ENCODE measurements at regions not wholly inside any gene's neighbourhood (a gene's known extent, or its start where the extent isn't known, plus 50 kb on each side); places are given as distances from the start of the nearest gene placed in this dataset.

GRCh38 chr2:117523711-117524238 lies 290.7 kb upstream of the DDX18 start:
- Histone ChIP-seq H3K56ac (ENCODE audit: extremely low read depth, insufficient read depth, low read length) (no peak overlapping the region), H3K27ac (ENCODE audit: insufficient read depth, low read length) (no peak overlapping the region), H3K27me3 (ENCODE audit: control insufficient read depth, insufficient read depth, low read length) (no peaks in the 10 kb centered on the region), H4K8ac (ENCODE audit: low read depth in 2 of 2, low read length in 2 of 2) (no peak overlapping the region), H3K9ac (ENCODE audit: low read depth, low read length) (no peak overlapping the region), H2AK9ac (replicated peaks; ENCODE audit: low read depth, low read length, poor library complexity) (no peak overlapping the region), H2BK15ac (ENCODE audit: low read depth, low read length) (no peak overlapping the region), H3K36me3 (ENCODE audit: control insufficient read depth, insufficient read depth, low read length) (no peaks in the 10 kb centered on the region), H3K4ac (ENCODE audit: low read depth, low read length) (no peak overlapping the region), H2AFZ (replicated peaks; ENCODE audit: low read length, poor library complexity) (no peak overlapping the region), H3K9me1 (ENCODE audit: insufficient read depth, low read length) (no peaks in the 10 kb centered on the region), H3K79me1 (ENCODE audit: low read depth in 1 of 2, low read length in 2 of 2) (no peaks in the 10 kb centered on the region), H3K4me1 (ENCODE audit: control insufficient read depth, insufficient read depth, low read length) (no peaks in the 10 kb centered on the region), H2BK5ac (ENCODE audit: low read depth, low read length, poor library complexity, severe bottlenecking) (no peak overlapping the region), H3K4me2 (ENCODE audit: low read depth, low read length) (no peak overlapping the region), H4K20me1 (ENCODE audit: insufficient read depth, low read length) (no peaks in the 10 kb centered on the region), H2BK20ac (ENCODE audit: low read depth, low read length) (no peak overlapping the region), H3K14ac (replicated peaks; ENCODE audit: low read depth, low read length) (no peak overlapping the region), H4K91ac (ENCODE audit: insufficient read depth, low read depth, low read length) (no peak overlapping the region), H2BK120ac (ENCODE audit: low read depth, low read length) (no peak overlapping the region), H3K4me3 (ENCODE audit: insufficient read depth, low read depth, low read length) (no peak overlapping the region), H2AK5ac (ENCODE audit: low read depth, low read length) (no peak overlapping the region), H3K23ac (ENCODE audit: low read depth, low read length) (no peak overlapping the region), H4K5ac (ENCODE audit: low read depth, low read length) (no peak overlapping the region), H3K18ac (ENCODE audit: low read depth, low read length) (no peak overlapping the region), H3K9me3 (ENCODE audit: control insufficient read depth, insufficient read depth, low read length) (peaks cover 8% of the 10 kb centered on the region)
- no peak for TF ChIP-seq CEBPB (IDR thresholded peaks at IDR 0.05; ENCODE audit: low read depth, low read length)
- TF ChIP-seq CHD1 (IDR thresholded peaks at IDR 0.05; ENCODE audit: low read depth, low read length): no peak
- TF ChIP-seq BHLHE40 (IDR thresholded peaks at IDR 0.05; ENCODE audit: low read depth, low read length): no peak
- TF ChIP-seq, protein P1, sequence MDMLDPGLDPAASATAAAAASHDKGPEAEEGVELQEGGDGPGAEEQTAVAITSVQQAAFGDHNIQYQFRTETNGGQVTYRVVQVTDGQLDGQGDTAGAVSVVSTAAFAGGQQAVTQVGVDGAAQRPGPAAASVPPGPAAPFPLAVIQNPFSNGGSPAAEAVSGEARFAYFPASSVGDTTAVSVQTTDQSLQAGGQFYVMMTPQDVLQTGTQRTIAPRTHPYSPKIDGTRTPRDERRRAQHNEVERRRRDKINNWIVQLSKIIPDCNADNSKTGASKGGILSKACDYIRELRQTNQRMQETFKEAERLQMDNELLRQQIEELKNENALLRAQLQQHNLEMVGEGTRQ (IDR thresholded peaks at IDR 0.05; ENCODE audit: low read depth, low read length): no peak
- TF ChIP-seq NFE2L2 (IDR thresholded peaks at IDR 0.05; ENCODE audit: low read depth, low read length): no peak
- TF ChIP-seq, protein P2, sequence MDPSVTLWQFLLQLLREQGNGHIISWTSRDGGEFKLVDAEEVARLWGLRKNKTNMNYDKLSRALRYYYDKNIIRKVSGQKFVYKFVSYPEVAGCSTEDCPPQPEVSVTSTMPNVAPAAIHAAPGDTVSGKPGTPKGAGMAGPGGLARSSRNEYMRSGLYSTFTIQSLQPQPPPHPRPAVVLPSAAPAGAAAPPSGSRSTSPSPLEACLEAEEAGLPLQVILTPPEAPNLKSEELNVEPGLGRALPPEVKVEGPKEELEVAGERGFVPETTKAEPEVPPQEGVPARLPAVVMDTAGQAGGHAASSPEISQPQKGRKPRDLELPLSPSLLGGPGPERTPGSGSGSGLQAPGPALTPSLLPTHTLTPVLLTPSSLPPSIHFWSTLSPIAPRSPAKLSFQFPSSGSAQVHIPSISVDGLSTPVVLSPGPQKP (IDR thresholded peaks at IDR 0.05; ENCODE audit: borderline replicate concordance, low read depth, low read length): no peak
- no peak for TF ChIP-seq RAD21 (IDR thresholded peaks at IDR 0.05; ENCODE audit: low read length)
- TF ChIP-seq RCOR1 (IDR thresholded peaks at IDR 0.05; ENCODE audit: insufficient replicate concordance, low read length): no peak
- TF ChIP-seq MAZ (IDR thresholded peaks at IDR 0.05; ENCODE audit: borderline replicate concordance, low read depth, low read length): no peak
- TF ChIP-seq MAFK (IDR thresholded peaks at IDR 0.05; ENCODE audit: low read depth, low read length): no peak
- in situ Hi-C loops (cut with MboI; ENCODE audit: low sequenced_read_pairs): no loop called here
- intact Hi-C loops (cut with micrococcal nuclease): no loop called here
- no CpG with 5 or more reads among the region's 1 CpG for WGBS, 2 experiments (ENCODE audit: extremely low coverage in 2 of 2, insufficient read length in 1 of 2)
- dilution Hi-C loops (cut with HindIII; ENCODE audit: low sequenced_read_pairs, unreplicated experiment): no loop called here
- BruUV-seq (replicated peaks): no TSS peak
- no peak for DNase-seq
- ChIA-PET CTCF (no interaction called here), POLR2A (ENCODE audit: unreplicated experiment) (no interaction called here)
- ATAC-seq (ENCODE audit: low read depth): no peak
